Astrocyte of the cerebellum (primary cell): ENCODE measurements at regions not wholly inside any gene's neighbourhood (a gene's known extent, or its start where the extent isn't known, plus 50 kb on each side); places are given as distances from the start of the nearest gene placed in this dataset.

Experiments used
- DNase-seq: peaks from one replicate; pipeline ENCODE4 v3.0.0-alpha.2; 2011; ENCODE audit warnings: low read depth
- H3K4me3 ChIP-seq: 2 replicates; pipeline ENCODE4 v1.5.1; 2011; ENCODE audit warnings: mild to moderate bottlenecking, low read depth, low read length, moderate library complexity
- CTCF ChIP-seq: IDR thresholded peaks from 2 replicates; pipeline ENCODE4 v1.5.1; 2012; ENCODE audit warnings: low read length, low read depth, moderate library complexity, mild to moderate bottlenecking; ENCODE audit errors: missing control alignments
- in situ Hi-C: cut with HindIII; loops from 2 replicates; pipeline ENCODE4 v1.10.0; 2017; ENCODE audit warnings: low sequenced_read_pairs

- H3K4me3 ChIP-seq, result no peak overlapping the region
- DNase-seq, result no peak
- no peak for TF ChIP-seq CTCF
- in situ Hi-C loops, result no loop called here
Observed at GRCh38 chr10:107754814-107755213, 590.3 kb upstream of the SORCS1 start.

- no peak overlapping the region for H3K4me3 ChIP-seq
- TF ChIP-seq CTCF, result no peak
- DNase-seq, result no peak
- in situ Hi-C loops, result no loop called here
Observed at GRCh38 chr10:107749235-107749634, 584.7 kb upstream of the SORCS1 start.

GRCh38 chr10:107747851-107748250, 583.3 kb upstream of the SORCS1 start:
- no peak for DNase-seq
- H3K4me3 ChIP-seq, result no peak overlapping the region
- no peak for TF ChIP-seq CTCF
- in situ Hi-C loops, result no loop called here

- in situ Hi-C loops, result no loop called here
- H3K4me3 ChIP-seq, result no peak overlapping the region
- TF ChIP-seq CTCF, result no peak
- no peak for DNase-seq
Observed at GRCh38 chr10:107741971-107742370, 577.5 kb upstream of the SORCS1 start.

- TF ChIP-seq CTCF, result no peak
- DNase-seq, result no peak
- in situ Hi-C loops, result no loop called here
- no peak overlapping the region for H3K4me3 ChIP-seq
Observed at GRCh38 chr10:107740962-107741690, 576.6 kb upstream of the SORCS1 start.

GRCh38 chr10:107739951-107740350, 575.4 kb upstream of the SORCS1 start:
- DNase-seq, result no peak
- H3K4me3 ChIP-seq, result no peak overlapping the region
- no peak for TF ChIP-seq CTCF
- in situ Hi-C loops, result no loop called here
